ENCODE measurements at regions not wholly inside any gene's neighbourhood (a gene's known extent, or its start where the extent isn't known, plus 50 kb on each side); places are given as distances from the start of the nearest gene placed in this dataset.

DNA sequence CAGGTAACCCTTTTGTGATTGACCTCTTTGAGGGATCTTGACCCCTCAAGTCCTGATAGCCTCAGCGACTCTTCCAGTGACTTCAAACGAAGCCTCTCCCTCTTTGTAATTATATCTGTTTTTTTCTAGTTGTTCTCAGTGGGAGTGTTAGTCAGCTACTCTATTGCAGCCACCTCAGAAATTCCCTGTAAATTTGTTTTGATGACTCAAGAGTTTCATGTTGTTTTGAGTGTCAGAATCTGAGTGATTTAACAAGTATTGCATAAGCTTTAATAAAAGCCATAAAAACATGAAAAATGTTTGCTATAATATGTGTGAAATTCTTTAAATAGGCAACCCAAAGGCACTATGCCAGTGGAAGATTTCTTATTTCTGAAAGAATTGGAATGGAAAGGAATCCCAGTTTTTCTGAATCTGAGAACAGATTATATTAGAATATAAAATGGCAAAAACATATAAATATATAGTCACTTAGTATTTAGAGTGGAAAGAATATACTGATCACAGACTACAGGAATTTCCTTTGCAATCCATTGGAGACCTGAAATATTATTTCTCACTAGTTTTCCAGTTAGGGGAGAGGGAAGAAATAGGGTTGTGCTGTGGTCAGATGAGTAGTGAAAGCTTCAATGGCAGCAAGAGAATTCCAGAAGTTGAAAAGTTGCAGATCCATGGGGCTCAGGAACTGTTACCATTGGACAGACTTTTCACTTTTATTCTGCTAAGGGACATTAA lies 94.4 kb upstream of the SEMA3C start:
- H3K9me2 ChIP-seq (replicated peaks; ENCODE audit: low read length), result no peaks in the 10 kb centered on the region
- no peaks in the 10 kb centered on the region for H3F3A ChIP-seq (ENCODE audit: low read length, unreplicated experiment)
- ChIA-PET POLR2A (ENCODE audit: unreplicated experiment) (interaction anchor here (0.5 to 0.7 kb wide), 3 partner anchors 49 to 152 kb away, joined by 3 to 4 read pairs (median 4); partner anchors contain the start of gene SEMA3C), CTCF (interaction anchor here (0.7 kb wide), 1 partner anchor 59 kb away, joined by 3 read pairs; no protein-coding TSS in a partner anchor)
- TF ChIP-seq EZH2 (IDR thresholded peaks at IDR 0.05; ENCODE audit: low read length, unreplicated experiment), result no peak
- no peaks in the 10 kb centered on the region for H3K9me3 ChIP-seq (ENCODE audit: low read length)
- H3K27ac ChIP-seq (ENCODE audit: low read length), result peak overlapping the region; percentile 76
- ATAC-seq, result peak; percentile 93
- no peaks in the 10 kb centered on the region for H3K27me3 ChIP-seq (ENCODE audit: low read length)
- peak overlapping the region; percentile 63 for H2AFZ ChIP-seq (ENCODE audit: low read length)
- peak overlapping the region; percentile 67 for H3K4me2 ChIP-seq (ENCODE audit: low read length)
- DNase-seq, result peak; percentile 71
- peak overlapping the region; percentile 48 for H3K9ac ChIP-seq (ENCODE audit: low read length)
- no peaks in the 10 kb centered on the region for H3K36me3 ChIP-seq (ENCODE audit: low read depth, low read length)
- no peaks in the 10 kb centered on the region for H3K79me2 ChIP-seq (ENCODE audit: low read length)
- no peaks in the 10 kb centered on the region for H4K20me1 ChIP-seq (ENCODE audit: low read length)
- H3K4me1 ChIP-seq (ENCODE audit: insufficient read depth, low read length), result peaks cover 24% of the 10 kb centered on the region
- intact Hi-C loops (cut with micrococcal nuclease), result loop anchor here (1.0 to 5.0 kb wide), 3 partner anchors 71 to 284 kb away; no protein-coding TSS in a partner anchor
- H3K4me3 ChIP-seq (ENCODE audit: low read length), result no peak overlapping the region
- no TSS peak for BruUV-seq (replicated peaks)

DNA sequence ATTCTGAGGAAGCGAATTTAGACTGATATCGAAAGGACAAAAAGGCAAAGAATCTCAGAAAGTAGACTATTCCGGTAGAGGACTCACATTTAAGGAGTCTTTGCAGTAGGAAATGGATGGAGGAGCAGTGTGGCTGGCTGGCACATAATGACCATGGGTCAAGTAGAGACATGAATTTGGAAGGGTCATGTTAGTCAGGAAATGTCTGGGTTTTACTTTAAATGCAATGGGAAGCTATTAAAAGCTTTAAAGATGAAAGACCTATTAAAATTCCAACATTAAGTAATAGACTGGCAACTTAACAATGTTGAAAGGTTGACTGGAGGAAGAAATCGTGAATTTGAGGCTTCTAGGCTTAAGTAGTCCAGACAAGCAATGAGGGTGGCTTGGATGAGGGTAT lies 90.0 kb upstream of the SEMA3C start:
- no peaks in the 10 kb centered on the region for H3K9me2 ChIP-seq (replicated peaks; ENCODE audit: low read length)
- intact Hi-C loops (cut with micrococcal nuclease), result loop anchor here (5.0 kb wide), 1 partner anchor 438 kb away; no protein-coding TSS in a partner anchor
- TF ChIP-seq EZH2 (IDR thresholded peaks at IDR 0.05; ENCODE audit: low read length, unreplicated experiment) (no peak), EZH2phosphoT487 (IDR thresholded peaks at IDR 0.05; ENCODE audit: borderline replicate concordance, low read length) (no peak)
- TF ChIP-seq, protein P1, sequence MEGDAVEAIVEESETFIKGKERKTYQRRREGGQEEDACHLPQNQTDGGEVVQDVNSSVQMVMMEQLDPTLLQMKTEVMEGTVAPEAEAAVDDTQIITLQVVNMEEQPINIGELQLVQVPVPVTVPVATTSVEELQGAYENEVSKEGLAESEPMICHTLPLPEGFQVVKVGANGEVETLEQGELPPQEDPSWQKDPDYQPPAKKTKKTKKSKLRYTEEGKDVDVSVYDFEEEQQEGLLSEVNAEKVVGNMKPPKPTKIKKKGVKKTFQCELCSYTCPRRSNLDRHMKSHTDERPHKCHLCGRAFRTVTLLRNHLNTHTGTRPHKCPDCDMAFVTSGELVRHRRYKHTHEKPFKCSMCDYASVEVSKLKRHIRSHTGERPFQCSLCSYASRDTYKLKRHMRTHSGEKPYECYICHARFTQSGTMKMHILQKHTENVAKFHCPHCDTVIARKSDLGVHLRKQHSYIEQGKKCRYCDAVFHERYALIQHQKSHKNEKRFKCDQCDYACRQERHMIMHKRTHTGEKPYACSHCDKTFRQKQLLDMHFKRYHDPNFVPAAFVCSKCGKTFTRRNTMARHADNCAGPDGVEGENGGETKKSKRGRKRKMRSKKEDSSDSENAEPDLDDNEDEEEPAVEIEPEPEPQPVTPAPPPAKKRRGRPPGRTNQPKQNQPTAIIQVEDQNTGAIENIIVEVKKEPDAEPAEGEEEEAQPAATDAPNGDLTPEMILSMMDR (conservative IDR thresholded peaks at IDR 0.05; ENCODE audit: low read depth, low read length), result no peak
- CTCF ChIA-PET, result no interaction called here
- H3K79me2 ChIP-seq (ENCODE audit: low read length), result no peaks in the 10 kb centered on the region
- H3K27ac ChIP-seq (ENCODE audit: low read length), result no peak overlapping the region
- no peaks in the 10 kb centered on the region for H3K36me3 ChIP-seq (ENCODE audit: low read depth, low read length)
- H3K27me3 ChIP-seq (ENCODE audit: low read length), result no peaks in the 10 kb centered on the region
- H2AFZ ChIP-seq (ENCODE audit: low read length), result no peak overlapping the region
- no peak overlapping the region for H3K4me2 ChIP-seq (ENCODE audit: low read length)
- no TSS peak for BruUV-seq (replicated peaks)
- H3K9me3 ChIP-seq (ENCODE audit: low read length), result no peaks in the 10 kb centered on the region
- peaks cover 23% of the 10 kb centered on the region for H3K4me1 ChIP-seq (ENCODE audit: insufficient read depth, low read length)
- no peak overlapping the region for H3K9ac ChIP-seq (ENCODE audit: low read length)
- H3F3A ChIP-seq (ENCODE audit: low read length, unreplicated experiment), result no peaks in the 10 kb centered on the region
- no peaks in the 10 kb centered on the region for H4K20me1 ChIP-seq (ENCODE audit: low read length)
- H3K4me3 ChIP-seq (ENCODE audit: low read length), result no peak overlapping the region
- ATAC-seq, result no peak
- POLR2A ChIA-PET (ENCODE audit: unreplicated experiment), result no interaction called here
- DNase-seq, result no peak

DNA sequence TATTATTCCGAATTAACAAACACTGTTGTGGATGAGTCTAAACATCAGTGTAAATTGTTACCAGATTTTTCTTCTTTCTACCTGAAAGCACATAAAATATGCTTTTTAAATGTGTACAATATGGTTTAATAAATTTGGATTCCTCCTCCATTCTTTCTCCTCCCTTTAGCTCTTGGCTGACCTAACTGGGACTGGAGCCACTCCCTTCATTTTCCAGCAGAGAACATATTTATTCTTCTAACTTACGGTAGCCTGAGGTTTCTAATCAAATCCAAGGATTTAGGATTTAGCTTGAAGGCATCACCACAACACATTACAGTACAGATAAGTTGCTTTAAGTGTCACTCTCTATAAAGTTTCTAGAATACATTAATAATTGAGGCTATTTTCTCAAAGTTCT lies 88.2 kb upstream of the SEMA3C start:
- Histone ChIP-seq H2AFZ (ENCODE audit: low read length) (no peak overlapping the region), H3K27ac (ENCODE audit: low read length) (no peak overlapping the region), H4K20me1 (ENCODE audit: low read length) (no peaks in the 10 kb centered on the region), H3K27me3 (ENCODE audit: low read length) (no peaks in the 10 kb centered on the region), H3F3A (ENCODE audit: low read length, unreplicated experiment) (no peaks in the 10 kb centered on the region), H3K79me2 (ENCODE audit: low read length) (no peaks in the 10 kb centered on the region), H3K4me1 (ENCODE audit: insufficient read depth, low read length) (peaks cover 12% of the 10 kb centered on the region), H3K9me3 (ENCODE audit: low read length) (no peaks in the 10 kb centered on the region), H3K36me3 (ENCODE audit: low read depth, low read length) (no peaks in the 10 kb centered on the region), H3K4me3 (ENCODE audit: low read length) (no peak overlapping the region), H3K9ac (ENCODE audit: low read length) (no peak overlapping the region), H3K9me2 (replicated peaks; ENCODE audit: low read length) (no peaks in the 10 kb centered on the region), H3K4me2 (ENCODE audit: low read length) (no peak overlapping the region)
- ATAC-seq (no peak), DNase-seq (no peak)
- ChIA-PET POLR2A (ENCODE audit: unreplicated experiment) (no interaction called here), CTCF (no interaction called here)
- TF ChIP-seq, protein P1 (conservative IDR thresholded peaks at IDR 0.05; ENCODE audit: low read depth, low read length), result no peak
- TF ChIP-seq EZH2 (IDR thresholded peaks at IDR 0.05; ENCODE audit: low read length, unreplicated experiment) (no peak), EZH2phosphoT487 (IDR thresholded peaks at IDR 0.05; ENCODE audit: borderline replicate concordance, low read length) (no peak)
- BruUV-seq (replicated peaks), result no TSS peak
- intact Hi-C loops (cut with micrococcal nuclease), result loop anchor here (5.0 kb wide), 1 partner anchor 440 kb away; no protein-coding TSS in a partner anchor
